Hepatic stellate cell (primary cell): ENCODE measurements at regions not wholly inside any gene's neighbourhood (a gene's known extent, or its start where the extent isn't known, plus 50 kb on each side); places are given as distances from the start of the nearest gene placed in this dataset.

Experiments
- DNase-seq: peaks from one replicate; pipeline ENCODE4 v3.0.0; 2011; ENCODE audit warnings: low spot score

DNA sequence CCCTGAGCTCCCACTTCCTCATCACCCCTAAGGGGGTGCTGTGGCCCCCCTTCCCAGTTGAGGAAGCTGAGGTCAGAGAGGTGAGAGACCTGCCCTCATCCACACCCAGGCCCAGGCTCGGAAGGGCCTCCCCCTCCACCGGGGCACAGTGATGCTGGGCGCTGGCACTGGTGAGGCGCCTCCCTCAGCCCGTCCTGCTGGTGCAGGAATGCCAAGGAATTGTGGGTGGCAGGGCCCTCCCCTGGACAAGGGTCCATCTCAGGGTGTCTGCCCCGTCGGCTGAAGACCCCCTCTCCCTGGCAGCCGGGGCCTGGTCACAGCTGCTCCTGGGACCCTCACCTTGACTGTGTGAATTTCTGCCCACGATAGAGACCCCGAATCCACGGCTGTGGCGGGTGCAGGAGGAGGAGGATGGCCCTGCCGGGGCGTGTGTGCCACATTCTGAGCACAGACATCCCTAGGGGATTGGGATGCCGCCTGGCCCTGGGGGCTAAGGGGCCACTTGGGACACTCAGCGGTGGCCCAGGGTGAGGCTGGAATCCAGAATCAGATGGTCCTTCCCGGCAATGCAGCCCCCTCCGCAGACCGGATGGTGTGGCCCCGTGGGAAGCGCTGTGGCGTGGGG, 70.2 kb upstream of the GATA5 start:
- DNase-seq, result no peak

DNA sequence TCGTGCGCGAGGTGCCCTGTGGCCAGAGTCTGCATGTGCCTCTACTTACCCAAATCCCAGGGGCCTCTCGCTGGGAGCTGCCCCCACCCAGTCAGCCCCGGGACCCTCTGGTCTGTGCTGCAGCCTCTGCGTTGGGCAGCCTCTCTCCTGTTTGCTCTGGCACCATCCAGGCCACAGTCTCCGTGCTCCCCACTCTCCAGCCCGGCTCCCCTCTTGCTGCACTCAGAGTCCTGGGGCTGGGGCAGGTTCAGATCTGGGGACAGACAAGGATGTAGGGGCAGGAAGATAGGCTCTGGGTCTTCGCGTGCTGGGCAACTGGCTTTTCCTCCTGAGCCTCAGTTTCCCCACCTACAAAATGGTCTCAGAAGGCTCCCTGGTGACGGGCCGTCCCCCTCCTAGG, 70.8 kb upstream of the GATA5 start:
- no peak for DNase-seq

DNA sequence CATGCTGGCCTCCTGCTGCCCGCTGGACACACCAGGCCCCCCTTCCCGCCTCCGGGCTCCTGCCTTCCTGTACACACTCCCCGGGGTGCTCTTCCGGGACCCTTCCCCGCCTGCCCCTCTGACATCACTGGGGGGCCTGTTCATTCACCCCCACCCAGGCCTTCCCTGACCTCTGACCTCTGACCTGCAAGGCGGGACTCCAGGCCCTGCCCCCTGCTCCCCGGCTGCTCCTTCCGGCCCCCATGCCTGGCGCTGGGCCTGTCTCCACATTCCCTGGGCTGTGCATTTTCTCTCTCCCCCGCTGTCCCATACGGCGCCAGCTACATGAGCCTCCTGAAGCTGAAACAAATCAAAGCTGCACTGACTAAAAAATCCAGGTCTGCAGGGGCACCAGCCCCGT, 71.6 kb upstream of the GATA5 start:
- no peak for DNase-seq

DNA sequence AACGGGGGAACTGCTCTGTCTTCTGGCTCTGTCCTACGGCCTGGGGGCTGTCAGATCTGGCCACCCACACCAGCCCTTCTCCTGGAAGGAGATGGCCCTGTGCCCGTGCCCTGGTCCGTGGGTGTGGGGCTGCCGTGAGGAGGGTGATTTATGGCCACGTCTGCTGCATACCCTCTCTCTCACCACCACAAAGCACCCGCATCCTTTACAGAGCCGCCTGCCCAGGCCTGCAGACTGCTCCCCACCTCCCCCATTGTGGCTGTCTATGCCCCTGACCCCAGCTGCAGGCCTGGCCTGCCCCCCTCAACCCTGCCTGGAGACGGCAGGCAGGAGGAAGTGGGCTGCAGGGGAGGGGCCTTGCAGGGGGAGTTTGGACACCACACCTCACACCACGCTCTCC, 72.7 kb upstream of the GATA5 start:
- no peak for DNase-seq

DNA sequence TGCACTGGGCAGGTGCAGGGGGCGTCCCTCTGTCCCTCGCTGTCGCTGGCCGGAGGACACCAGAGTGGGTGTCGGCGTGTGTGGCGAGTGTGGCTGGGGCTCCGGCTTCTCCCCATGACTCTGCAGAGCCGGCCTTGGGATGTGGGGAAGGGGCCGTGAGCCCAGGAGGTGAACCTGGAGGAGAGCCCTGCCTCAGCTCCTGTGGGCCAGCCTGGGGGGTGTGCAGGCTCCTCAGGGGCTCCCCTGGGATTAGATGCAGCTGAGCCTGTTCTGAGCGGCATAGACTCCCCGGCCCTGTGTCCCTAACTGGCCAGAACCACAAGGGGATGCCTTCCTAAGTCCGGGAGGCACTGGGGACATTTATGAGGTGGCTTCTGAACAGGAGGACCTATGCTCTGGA, 73.2 kb upstream of the GATA5 start:
- DNase-seq, result no peak

DNA sequence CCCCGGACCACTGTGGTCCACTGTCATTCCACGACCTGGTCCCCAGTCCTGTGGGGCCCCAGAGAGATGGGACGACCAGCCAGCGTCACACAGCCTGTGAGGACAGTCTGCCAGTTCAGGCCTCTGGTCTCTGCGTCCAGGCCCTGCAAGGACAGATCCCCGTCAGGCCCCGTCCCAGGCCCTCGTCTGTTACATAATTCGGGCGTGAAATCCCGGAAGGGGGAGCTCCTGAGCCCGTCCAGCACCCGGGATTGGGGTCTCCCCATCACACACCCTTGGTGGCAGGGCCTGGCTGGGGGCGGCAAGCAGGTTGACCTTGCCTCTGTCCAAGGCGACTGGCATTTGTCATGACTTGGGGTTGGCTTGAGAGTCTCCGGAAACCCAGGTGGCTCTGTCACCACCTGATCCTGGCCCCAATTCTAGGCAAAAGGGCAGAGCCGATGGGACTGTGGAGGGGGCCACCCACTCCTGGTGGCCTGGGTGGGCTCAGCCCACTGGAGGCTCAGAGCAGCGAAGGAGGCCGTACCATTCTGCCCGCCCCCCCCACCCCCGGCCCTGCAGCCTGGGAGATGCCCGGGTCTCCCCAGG, 73.8 kb upstream of the GATA5 start:
- DNase-seq, result no peak

DNA sequence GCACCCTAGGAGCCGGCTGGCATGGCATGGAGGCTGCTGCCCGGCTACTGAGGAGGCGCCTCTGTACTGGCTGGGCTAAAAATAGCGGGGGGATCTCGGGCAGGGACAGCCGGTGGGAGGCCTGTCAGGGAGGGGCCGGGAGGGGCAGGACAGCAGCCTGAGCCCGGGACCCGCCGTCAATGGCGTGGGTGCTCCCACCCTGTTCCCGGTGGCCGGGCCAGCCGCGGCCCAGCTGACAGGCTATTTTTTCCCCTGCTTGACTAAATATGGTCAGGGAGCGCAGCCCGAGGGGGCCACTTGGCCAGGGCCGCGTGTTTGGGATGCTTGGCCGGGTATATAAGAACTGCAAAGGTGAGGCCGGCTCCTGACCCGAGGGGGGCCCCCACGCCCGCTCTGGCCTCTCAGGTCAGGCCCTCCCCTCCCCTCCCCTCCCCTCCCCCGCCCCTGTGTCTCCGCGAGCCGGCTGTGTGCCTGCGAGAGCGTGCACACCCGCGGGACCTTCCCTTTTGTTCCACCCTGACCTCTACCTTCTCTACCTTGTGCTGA, 74.4 kb upstream of the GATA5 start:
- no peak for DNase-seq

DNA sequence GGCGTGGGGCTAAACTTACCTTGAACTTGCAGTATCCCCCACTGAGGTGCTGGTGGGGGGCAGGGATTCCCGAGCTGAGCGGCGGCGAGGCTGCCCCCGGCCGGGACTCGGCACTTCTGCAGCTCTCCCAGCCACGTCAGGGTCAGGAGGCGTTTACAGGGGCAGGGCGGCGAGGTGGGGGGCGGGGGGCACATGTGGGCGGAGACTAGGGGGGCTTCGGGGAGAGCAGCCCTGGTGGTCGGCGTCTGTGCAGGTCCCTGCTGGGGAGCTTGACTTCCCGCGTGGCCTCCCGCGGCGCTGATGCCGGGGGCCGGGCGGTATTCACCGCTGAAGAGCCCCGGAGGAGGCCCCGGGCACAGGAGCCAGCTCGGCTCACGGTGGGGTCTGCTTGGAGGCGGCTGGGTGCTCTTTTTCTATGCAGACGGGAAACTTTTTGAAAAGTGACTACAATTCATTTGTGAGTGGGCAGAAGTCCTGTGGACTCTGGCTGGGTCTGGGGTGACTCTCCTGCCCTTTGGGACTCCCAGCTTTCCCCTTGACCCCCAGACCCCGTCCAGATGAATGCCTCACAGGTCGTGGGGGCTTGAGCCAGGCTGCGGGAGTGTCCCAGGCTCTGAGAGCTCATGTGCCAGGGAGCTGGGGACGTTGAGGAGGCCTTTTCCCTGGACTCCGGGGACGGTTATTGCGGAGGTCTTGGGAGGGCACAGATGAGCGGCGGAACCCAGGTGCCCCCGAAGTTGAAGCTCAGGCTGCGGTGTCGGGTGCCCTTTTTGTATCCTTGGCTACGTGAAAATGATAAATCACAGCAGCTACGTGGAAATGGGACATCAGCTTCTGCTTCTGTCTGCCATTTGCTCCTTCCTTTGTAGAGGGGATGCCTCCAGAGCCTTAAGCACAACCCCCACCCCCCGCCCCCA, 75.9 kb upstream of the GATA5 start:
- DNase-seq, result no peak

DNA sequence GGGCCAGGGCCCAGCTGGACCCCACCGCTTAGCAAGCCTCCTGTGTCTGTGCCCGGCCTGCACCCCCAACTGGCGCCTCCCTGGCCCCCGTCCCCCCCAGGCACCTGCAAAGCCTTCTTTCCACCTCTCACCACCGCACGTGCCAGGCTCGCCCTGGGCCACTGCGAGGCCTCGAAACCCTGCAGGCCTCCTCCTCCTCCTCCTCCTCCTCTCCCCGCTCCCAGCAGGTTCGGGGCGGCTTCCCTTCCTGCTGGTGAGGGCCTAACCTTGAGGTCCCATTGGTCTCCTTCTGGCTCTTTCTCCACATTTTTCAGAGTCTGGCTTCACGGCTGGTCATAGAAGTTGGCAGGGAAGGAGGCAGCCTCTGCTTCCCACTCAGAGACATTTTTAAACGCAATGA, 76.8 kb upstream of the GATA5 start:
- no peak for DNase-seq

DNA sequence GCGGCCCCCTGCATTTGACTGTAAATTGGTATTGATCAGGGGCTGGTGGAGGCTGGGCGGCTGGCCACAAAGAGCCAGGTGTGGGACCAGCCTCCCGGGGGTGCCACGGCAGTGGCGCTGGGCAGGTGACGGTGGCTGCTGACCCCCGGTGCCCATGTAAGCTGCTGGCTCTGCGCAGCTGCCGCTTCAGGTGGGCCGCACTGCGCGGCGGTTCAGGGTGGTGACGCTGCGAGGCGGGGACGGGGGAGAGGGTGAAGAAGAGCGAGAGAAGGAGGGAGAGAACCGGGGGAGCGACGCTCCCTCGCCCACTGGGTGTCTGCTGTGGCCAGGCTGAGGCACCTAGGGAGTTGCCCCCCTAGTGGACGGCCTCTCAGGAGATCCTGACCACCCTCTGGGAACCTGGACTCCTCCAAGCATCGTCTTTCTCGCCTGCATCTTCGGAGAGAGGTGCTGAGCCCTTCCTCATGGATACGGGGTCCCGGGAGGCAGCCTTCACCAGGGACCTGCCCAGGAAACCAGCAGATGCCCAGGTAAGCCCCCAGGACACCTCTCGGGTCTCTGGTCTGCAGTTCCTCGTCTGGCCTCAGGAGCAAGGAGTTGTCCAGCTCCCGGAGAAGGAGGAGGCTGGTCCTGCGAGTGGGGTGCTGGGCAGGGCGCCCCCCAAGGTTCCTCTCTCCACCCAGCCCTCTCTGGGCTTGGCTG, 77.5 kb upstream of the GATA5 start:
- DNase-seq, result no peak

DNA sequence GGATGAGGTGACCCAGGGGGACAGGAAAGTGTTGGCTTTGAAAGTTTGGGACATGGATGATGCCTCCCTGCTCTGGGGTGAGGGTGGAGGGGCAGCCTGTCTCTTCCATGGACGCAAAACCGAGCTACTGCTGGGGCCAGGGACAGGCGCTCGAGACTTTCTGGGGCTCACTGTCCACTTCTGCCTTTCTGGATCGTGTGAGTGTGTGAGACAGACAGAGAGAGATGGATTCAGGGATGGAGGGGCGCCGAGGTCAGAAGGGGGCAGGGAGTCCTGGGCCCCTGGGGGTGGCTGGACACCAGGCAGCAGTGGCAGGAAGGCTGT, 78.0 kb upstream of the GATA5 start:
- no peak for DNase-seq

DNA sequence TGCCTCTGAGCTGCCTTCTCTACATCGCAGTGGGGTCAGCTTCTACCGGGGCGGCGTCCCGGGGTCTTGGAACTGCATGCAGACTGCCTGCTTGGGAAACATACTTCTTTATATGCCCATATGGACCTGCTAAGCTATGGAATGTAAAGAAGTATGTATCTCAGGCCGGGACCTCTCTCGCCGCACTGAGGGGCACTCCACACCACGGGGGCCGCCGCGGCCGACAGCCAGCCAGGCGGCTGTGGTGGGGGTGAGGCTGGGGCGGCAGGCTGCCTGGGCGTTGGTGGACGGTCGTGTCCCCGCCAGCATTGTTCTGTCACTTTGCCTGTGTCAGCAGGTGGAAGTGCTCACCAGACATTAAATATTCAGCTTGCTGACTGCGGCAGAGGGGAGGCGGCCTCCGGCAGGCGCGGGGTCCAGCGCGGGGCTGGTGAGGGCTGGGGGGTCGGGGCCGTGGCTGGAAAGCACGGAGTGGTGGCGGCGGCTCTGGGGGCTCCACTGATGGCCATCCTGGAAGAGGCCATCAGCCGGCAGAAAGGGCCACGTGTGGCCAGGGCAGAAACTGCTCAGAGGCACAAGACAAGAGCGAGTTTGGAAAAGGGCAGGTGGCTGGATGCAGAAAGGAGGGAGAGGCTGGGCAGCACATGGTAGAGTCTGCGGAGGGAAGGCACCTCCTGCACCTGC, 78.6 kb upstream of the GATA5 start:
- DNase-seq, result no peak

DNA sequence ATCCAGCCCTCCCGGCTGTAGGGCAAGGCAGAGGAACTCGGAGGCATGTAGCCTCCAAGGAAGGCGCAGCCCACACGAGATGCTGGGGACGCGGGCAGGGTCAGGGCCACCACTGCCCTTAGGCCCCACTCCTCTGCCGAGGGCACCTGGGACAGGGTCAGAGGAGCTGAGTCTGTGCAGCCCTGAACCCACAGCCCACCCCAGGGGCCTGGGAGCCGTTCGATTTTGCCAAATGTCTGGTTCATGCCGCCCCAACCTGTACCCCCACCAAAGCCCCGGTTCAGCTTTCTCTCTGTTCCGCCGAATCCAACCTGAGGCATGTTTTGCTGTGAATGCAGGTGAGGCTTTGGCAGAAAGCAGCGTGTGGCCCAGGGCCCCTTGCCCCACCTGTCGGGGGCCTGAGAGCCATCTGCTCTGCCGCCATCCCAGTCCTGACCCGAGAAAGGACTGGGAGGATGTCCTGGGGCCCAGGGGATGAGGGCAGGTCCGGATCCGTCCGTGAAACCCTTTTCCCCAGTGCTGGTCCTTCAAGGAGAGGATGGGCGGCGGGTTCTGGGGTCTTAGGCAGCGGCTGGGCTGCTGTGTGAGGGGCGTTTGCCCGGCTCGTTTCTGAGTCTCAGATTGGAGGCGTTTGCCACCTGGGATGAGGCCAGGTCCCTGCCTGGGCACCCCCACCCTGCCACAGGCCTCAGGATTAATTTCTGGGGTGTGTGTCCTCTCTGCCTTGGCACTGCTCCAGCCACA, 79.3 kb upstream of the GATA5 start:
- DNase-seq, result no peak

DNA sequence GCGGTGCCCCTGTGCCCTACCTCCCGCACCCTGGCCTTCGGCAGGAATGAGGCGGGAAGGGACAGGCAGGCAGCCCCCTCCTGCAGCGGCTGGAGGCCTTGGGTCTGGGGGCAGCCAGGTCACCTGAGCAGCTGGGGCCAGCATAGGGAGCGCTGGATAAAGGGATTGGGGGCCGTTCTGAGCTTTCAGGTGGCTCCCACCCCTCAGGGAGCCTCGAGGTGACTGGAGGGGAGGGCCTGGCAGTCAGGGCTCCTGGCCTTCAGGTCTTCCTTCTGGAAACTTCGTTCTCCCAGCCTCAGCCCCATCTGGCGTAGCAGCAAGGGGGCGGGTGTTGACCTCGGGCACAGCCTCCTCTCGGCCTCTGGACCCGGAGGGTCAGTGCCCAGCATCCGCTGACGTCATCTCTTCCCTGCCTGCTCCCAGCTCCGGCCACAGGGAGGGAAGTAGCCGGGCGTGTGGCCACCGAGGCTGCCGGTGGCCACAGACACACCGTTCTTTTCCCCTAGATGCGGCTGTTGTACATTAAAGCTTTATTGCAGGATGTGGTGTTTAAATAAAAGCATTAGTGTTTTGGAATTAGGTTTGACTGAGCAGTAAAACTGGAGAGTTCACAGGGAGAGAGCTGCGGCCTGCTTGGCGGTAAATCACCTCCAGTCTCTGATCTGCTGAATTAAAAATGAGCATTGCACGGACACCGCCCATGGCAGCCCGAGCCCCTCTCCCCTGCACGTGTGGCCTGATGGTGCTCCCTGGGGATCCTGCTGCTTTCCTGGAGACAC, 80.0 kb upstream of the GATA5 start:
- no peak for DNase-seq

DNA sequence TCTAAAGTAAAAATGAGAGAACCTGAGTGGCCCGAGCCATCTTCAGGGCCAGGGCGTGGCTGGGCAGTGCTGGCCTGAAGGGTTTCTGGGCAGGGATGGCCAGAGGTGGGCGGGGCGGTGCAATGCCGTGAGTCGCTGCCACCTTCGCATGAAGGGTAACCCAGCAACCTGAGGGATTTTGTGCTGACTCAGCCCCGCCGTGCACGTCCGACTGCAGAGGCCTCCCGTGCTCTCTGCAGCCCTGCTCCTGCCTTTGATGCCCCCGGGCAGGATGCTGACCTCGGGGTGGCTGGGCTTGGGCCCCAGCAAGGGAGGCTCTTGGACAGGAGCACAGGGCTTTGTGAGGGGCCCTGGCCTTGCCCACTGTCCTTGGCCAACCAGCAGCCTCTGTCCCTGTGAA, 81.7 kb upstream of the GATA5 start:
- no peak for DNase-seq

DNA sequence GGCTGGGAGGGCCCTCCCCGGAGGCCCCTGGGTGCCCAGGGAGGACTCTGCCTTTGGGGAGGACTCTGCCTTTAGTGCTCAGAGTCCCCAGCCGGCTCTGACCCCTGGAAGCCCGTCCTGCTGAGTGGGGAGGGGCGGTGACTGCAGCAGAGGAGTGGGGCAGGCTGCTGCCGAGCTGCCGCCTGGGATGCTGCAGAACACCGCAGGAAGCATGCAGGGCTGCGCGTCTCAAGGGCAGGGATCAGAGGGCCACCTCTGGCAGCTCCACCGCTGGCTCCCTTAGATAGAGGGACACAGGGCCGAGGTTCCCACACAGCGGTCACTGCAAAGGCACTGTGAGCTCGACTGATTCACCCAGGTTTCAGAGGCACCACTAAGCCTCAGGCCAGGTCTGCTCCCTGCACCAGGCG, 82.2 kb upstream of the GATA5 start:
- DNase-seq, result no peak

DNA sequence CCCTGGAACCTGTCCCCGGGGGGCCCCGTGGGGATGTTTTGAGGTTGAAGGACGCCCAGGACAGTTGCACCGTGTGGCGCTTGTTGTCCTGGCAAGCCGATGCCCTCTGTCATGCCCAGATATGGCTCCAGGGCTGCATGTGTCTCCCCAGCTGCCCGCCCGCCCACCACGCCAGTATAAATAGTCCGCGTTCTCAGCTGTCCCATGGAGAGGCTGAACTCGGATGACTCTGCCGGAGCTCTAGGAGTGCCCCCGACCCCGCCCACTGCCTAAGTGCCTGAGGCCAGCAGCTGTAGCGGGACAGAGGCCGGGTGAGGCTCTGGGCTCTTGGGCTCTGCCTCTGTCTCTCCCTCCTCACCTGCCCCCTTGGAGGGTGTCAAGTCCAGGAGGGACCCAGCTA, 83.0 kb upstream of the GATA5 start:
- no peak for DNase-seq

DNA sequence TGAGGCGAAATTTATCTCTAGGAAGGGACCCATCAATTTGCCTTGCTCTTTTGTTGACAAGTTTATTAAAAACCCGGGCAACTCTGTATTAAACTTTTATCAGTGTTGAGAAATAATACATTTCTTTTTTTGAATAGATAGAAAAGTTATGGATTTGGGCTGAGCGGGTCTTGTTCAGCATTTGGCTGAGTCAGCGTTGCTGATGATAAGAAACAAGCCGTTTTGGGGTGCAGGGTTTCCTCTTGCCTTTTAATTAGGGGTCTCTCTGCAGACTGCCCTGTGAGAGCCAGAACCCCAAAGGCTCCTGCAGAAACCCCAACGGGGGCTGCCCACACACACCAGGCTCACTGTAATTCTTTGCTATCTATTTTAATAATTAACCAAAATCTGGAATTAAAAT, 82.1 kb upstream of the SLCO4A1 start:
- DNase-seq, result no peak

DNA sequence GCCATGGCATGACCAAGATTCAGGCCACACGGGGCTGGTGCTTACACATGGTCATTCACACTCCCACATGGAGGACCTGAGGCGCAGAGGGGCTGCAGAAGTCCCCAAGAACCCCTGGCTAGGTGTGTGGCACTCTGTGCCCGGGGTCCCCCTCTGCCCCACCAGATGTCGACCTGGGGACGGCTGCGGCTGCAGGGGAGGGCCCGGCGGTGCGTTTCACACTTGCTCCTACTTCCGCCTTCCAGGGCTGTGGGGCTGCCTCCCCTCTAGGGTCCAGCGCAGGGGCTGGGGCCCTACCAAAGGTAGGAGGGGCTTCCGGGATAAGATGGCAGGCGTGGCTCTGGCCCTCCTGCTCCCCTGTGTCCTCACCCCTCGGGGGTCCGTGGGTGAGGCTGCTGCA, 81.1 kb upstream of the SLCO4A1 start:
- no peak for DNase-seq

DNA sequence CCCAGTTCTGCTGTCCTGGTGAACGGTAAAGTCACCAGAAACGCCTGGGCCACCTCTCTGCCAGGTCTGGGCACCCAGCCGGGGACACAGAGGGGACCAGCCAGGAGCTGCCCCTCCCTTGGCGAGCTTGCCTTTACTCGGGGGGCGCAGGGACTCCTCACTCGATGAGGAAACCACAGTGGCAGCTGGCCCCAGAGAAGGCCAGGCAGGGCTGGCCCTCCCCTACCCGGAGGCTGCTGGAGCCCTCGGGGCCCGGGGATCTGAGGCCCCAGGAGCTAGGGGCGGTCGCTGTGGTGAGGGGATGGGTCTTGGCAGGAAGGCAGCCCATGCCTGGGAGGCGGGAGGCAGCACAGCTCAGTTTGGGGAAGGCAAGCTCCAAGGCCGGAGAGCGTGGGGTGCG, 80.4 kb upstream of the SLCO4A1 start:
- DNase-seq, result no peak

DNA sequence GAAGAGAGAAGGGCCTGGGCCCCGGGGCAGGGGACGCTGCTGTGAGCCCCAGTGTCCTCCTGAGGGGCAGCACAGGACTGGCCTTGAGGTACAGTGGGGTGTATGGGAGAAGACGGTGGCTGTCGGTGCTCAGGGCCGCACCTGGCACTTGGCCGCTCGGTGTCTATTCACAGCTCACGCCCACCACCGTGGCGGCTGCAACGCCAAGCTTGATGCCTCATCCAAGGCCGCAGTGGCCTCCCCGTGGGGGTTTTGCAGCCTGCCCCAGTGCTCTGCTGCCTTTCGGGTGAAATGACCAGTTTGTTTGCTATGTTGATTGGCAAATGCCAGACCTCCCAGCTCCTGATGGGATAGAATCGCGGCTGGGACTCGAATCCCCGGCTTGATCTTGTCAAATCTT, 79.5 kb upstream of the SLCO4A1 start:
- no peak for DNase-seq
